ENCODE measurements at regions not wholly inside any gene's neighbourhood (a gene's known extent, or its start where the extent isn't known, plus 50 kb on each side); places are given as distances from the start of the nearest gene placed in this dataset.
"Not testable (repeated sequence)": the region's sequence is repeated elsewhere in the genome, so short reads cannot be mapped to it uniquely, and the experiment has no call there.

DNA sequence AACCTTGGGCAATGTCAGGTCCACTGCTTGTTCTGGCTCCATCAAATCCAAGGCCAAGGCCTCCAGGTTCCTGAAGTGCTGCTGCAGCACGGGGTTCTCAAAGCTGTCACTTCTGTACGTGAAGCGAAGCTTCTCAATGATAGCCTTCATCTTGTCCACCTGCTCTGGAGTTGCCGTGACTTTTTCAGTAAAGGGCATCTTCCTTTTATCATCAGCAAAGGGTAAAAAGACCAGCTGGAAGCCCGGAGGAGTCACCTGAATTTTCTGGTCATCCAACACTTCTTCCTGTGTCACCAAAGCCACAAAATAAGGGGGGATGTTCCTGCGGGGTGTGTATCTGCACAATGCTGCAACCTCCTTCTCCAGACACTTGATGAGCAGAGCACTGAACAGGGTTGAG is 131.7 kb upstream of the MAMLD1 start:
- TF ChIP-seq CTCF (IDR thresholded peaks at IDR 0.05 in 4 of 5, conservative IDR thresholded peaks at IDR 0.05 in 1 of 5); POLR2A (IDR thresholded peaks at IDR 0.05): not testable (repeated sequence)

Data from gastrocnemius medialis (tissue), 4 donors.